Naive thymus-derived CD4-positive, alpha-beta T cell (primary cell): ENCODE measurements at regions not wholly inside any gene's neighbourhood (a gene's known extent, or its start where the extent isn't known, plus 50 kb on each side); places are given as distances from the start of the nearest gene placed in this dataset.

Experiments
- ATAC-seq: fragments of 150-1000 bp; cut with Tn5 transposase; 2 replicates; pipeline ENCODE4 v1.10.0; 2021; ENCODE audit warnings: mild to moderate bottlenecking, moderate library complexity
- CTCF ChIA-PET: fragments of 350-600 bp; sonication (Branson Sonifier 250); formaldehyde crosslinking; loops from one replicate; lab custom pipeline; 2021; ENCODE audit warnings: antibody characterized with exemption; lab: Charles Lee
- POLR2A ChIA-PET: fragments of 350-600 bp; sonication (Branson Sonifier 250); formaldehyde crosslinking; loops from one replicate; lab custom pipeline; 2021; ENCODE audit warnings: antibody characterized with exemption, inconsistent platforms; lab: Charles Lee
- DNase-seq, 9 donors: peaks; one replicate each; pipeline versions ENCODE4 v3.0.0 to v3.0.0-alpha.2; 2020 to 2022; ENCODE audit warnings: mixed read lengths in 1 of 9
- H3K27ac ChIP-seq: one replicate; pipeline ENCODE4 v1.7.0; 2013; ENCODE audit warnings: mild to moderate bottlenecking, low read depth, low read length, moderate library complexity
- H3K27me3 ChIP-seq, 2 donors: one replicate each; pipeline ENCODE4 v1.7.0; 2013; ENCODE audit warnings: low read length in 2 of 2, mild to moderate bottlenecking in 2 of 2, moderate library complexity in 2 of 2; ENCODE audit not compliant: control insufficient read depth in 2 of 2, insufficient read depth in 2 of 2
- H3K36me3 ChIP-seq, 3 experiments: 1 replicate in 2 of 3; 2 replicates in 1 of 3; pipeline ENCODE4 v1.7.0; 2013; ENCODE audit warnings: low read length in 3 of 3, mild to moderate bottlenecking in 3 of 3, moderate library complexity in 1 of 3; ENCODE audit not compliant: insufficient read depth in 3 of 3, control insufficient read depth in 2 of 3
- H3K4me1 ChIP-seq, 2 donors: one replicate each; pipeline ENCODE4 v1.7.0; 2013; ENCODE audit warnings: low read length in 2 of 2, mild to moderate bottlenecking in 2 of 2, moderate library complexity in 1 of 2; ENCODE audit not compliant: control insufficient read depth in 2 of 2, insufficient read depth in 2 of 2
- H3K4me3 ChIP-seq: 2 replicates; pipeline ENCODE4 v1.7.0; 2013; ENCODE audit warnings: mild to moderate bottlenecking, low read length
- H3K9me3 ChIP-seq, 3 experiments: 1 replicate in 2 of 3; 2 replicates in 1 of 3; pipeline ENCODE4 v1.7.0; 2013; ENCODE audit warnings: low read length in 3 of 3; ENCODE audit not compliant: control insufficient read depth in 2 of 3
- H3K27ac Mint-ChIP-seq, 9 donors: one replicate each; pipeline ENCODE4 v1.8.0; 2020 to 2022; ENCODE audit warnings: mixed read lengths in 9 of 9, mild to moderate bottlenecking in 8 of 9, moderate library complexity in 5 of 9, inconsistent platforms in 2 of 9
- H3K27me3 Mint-ChIP-seq, 5 donors: one replicate each; pipeline ENCODE4 v1.8.0; 2021 to 2022; ENCODE audit warnings: mixed read lengths in 5 of 5, mild to moderate bottlenecking in 1 of 5
- H3K36me3 Mint-ChIP-seq, 5 donors: one replicate each; pipeline ENCODE4 v1.8.0; 2020 to 2022; ENCODE audit warnings: mixed read lengths in 5 of 5, mild to moderate bottlenecking in 3 of 5, inconsistent platforms in 1 of 5
- H3K4me1 Mint-ChIP-seq, 7 donors: one replicate each; pipeline ENCODE4 v1.8.0; 2020 to 2022; ENCODE audit warnings: mixed read lengths in 7 of 7, mild to moderate bottlenecking in 3 of 7, inconsistent platforms in 1 of 7
- H3K4me3 Mint-ChIP-seq, 10 donors: one replicate each; pipeline ENCODE4 v1.8.0; 2020 to 2022; ENCODE audit warnings: mild to moderate bottlenecking in 10 of 10, mixed read lengths in 10 of 10, moderate library complexity in 6 of 10, inconsistent platforms in 2 of 10
- H3K9me3 Mint-ChIP-seq, 11 donors: one replicate each; pipeline ENCODE4 v1.8.0; 2020 to 2022; ENCODE audit warnings: mixed read lengths in 11 of 11, mild to moderate bottlenecking in 4 of 11, inconsistent platforms in 1 of 11, moderate library complexity in 1 of 11
- intact Hi-C, 2 donors: fragments of 100-400 bp; cut with micrococcal nuclease; formaldehyde crosslinking; loops; one replicate each; pipeline ENCODE4 v1.15.1; 2023

DNA sequence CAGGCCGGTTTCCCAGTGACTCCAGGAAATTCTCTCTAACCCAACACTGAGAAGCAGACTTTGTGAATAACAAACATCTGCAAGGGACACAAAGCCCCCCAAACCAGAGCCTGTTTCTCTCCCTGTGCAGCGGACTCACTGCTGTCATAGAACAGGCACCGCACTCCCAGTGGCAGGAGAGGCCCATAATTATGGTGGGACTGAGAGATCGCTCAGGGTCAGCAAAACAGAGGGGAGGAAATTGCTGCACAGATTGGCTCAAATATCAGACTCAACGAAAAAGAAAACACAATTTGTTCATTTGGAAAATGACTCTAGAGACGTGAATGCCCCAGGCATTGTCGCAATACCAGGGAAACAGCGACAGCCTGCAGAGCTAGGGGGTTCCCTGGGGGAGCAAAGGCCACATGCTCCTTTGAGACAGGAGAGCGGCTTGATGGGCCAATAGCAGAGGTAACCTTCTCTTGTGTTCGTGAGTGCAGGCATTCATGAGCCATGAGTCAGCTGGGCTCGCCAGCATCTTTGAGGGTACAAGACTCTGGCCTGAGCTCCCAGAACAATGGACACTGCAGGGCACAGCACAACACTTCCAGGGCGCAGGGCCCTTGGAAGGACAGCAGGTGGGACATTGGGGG, 143.3 kb upstream of the KLHL29 start:
- Mint-ChIP-seq H3K4me1 (peaks cover 0 to 2% (median 0%) of the 10 kb centered on the region in 7 donors), H3K9me3 (peaks cover 0 to 4% (median 0%) of the 10 kb centered on the region in 11 donors), H3K27ac (no peak overlapping the region), H3K27me3 (peaks cover 0 to 23% (median 10%) of the 10 kb centered on the region in 5 donors), H3K4me3 (no peak overlapping the region), H3K36me3 (no peaks in the 10 kb centered on the region)
- no peaks in the 10 kb centered on the region for H3K36me3 ChIP-seq
- ChIA-PET POLR2A (no interaction called here), CTCF (no interaction called here)
- DNase-seq (no peak), ATAC-seq (no peak)
- no peaks in the 10 kb centered on the region for H3K4me1 ChIP-seq
- H3K27me3 ChIP-seq = no peaks in the 10 kb centered on the region
- H3K4me3 ChIP-seq = no peak overlapping the region
- H3K9me3 ChIP-seq = no peaks in the 10 kb centered on the region
- H3K27ac ChIP-seq = no peak overlapping the region
- intact Hi-C loops = no loop called here

DNA sequence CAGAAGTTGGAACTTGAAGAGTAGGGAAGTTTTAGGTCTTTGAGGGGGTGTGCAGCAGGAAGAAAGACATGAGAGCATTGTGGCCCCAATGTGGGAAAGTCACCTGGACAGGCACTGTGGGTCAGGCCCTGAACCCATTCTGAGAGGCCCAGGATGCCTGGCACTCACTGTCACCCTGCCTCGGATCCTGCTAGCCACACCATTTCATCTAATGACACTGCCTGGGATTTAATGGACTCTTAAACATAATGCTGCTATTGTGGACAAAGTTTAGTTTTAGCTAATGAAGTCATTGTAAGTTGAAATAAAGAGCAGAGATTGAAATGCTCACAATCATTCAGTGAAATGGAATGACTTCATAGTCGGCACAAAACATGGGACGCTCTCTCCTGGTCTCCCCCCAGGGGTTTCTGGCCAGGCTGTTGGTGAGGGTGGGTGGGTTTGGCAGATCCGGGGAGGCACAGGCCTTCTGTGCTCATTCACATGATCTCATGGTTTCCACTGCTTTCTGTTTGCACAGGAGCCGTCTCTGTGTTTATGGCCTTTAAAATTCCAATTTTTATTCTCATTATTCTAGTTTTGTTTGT, 141.8 kb upstream of the KLHL29 start:
- Histone ChIP-seq H3K4me1 (no peaks in the 10 kb centered on the region), H3K36me3 (no peaks in the 10 kb centered on the region), H3K4me3 (no peak overlapping the region), H3K27ac (no peak overlapping the region), H3K9me3 (no peaks in the 10 kb centered on the region), H3K27me3 (no peaks in the 10 kb centered on the region)
- CTCF ChIA-PET = no interaction called here
- Mint-ChIP-seq H3K27ac (no peak overlapping the region), H3K36me3 (no peaks in the 10 kb centered on the region), H3K4me1 (peaks cover 0 to 3% (median 0%) of the 10 kb centered on the region in 7 donors), H3K27me3 (peaks cover 0 to 25% (median 18%) of the 10 kb centered on the region in 5 donors), H3K9me3 (no peaks in the 10 kb centered on the region), H3K4me3 (no peak overlapping the region)
- ATAC-seq (no peak), DNase-seq (no peak)
- POLR2A ChIA-PET = no interaction called here
- intact Hi-C loops = no loop called here

DNA sequence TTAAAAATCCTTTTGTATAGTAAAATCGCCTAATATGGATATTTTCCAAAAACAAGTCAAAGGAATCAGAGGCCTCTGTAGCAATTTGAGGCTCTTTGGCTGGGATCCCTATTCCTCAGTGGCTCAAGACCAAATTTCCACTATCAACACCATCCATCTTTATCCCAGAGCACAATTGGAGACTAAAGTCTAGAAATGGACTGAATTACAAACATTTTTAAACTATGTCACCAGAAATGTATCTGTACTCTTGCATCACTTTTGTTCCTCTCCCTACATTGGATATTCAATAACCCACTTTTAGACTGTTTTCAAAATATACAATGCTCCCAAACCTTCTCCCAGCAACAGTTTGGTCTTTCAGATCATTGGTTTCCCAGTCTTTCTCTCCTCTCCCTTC, 140.4 kb upstream of the KLHL29 start:
- Mint-ChIP-seq H3K4me3 (no peak overlapping the region), H3K9me3 (no peaks in the 10 kb centered on the region), H3K4me1 (peaks cover 0 to 3% (median 0%) of the 10 kb centered on the region in 7 donors), H3K27me3 (peaks cover 1 to 25% (median 14%) of the 10 kb centered on the region in 5 donors), H3K27ac (no peak overlapping the region), H3K36me3 (no peaks in the 10 kb centered on the region)
- Histone ChIP-seq H3K9me3 (no peaks in the 10 kb centered on the region), H3K4me1 (no peaks in the 10 kb centered on the region), H3K36me3 (no peaks in the 10 kb centered on the region), H3K4me3 (no peak overlapping the region), H3K27me3 (no peaks in the 10 kb centered on the region), H3K27ac (no peak overlapping the region)
- no peak for ATAC-seq
- ChIA-PET POLR2A (no interaction called here), CTCF (no interaction called here)
- intact Hi-C loops = no loop called here
- DNase-seq = no peak

DNA sequence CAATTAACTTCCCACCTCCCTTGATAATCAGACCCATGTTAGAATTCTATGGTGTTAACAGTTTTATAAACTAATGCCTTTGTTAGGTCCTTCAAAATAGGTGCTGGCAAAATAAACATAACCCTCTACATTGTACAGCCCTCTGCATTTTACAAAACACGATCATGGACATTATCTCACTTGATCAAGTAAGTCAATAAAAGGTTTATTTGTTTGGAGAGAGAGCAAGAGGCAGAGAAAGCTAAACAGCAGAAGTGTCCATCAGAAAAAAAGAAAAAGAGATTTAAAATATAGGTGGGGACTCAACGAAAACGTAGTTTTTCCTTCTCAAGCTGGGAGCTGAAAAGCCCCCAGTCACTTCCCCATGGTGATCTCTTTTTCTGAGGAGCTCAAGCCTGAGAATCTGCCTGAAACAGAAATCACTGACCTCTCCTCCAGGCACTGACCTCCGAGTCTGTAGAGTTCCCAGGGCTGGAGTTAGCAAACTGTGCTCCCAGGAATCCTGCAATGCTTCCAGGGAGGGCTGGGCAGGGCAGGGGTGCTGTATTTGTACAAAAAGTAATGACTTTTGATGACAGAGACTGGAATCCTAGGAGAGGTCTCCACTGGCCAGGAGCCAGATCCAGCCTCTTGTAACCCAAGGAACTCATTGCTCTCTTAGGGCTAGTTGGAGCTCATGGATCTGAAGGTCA, 137.8 kb upstream of the KLHL29 start:
- no peak for DNase-seq

DNA sequence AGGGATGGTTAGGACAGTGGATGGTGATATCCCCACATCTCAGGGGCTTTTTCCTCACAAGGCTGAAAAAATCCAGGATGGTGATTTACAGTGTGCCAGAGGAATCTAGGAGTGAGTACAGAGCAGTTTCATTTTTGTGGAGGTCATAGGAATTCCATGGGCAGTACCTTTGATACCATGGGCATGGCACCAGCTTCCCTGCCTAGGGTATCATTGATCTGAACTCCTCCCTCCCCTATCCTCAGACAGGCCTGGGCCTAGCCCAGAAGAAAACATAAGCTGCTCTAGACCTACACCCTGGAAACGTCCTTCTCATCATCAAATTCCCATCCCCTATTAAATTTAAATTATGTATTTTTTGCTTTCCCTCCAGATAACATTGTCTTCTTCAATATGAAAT, 136.3 kb upstream of the KLHL29 start:
- Histone ChIP-seq H3K4me1 (no peaks in the 10 kb centered on the region), H3K27ac (no peak overlapping the region), H3K4me3 (no peak overlapping the region), H3K9me3 (no peaks in the 10 kb centered on the region), H3K27me3 (no peaks in the 10 kb centered on the region), H3K36me3 (no peaks in the 10 kb centered on the region)
- no peak overlapping the region for H3K27ac Mint-ChIP-seq
- peaks cover 0 to 2% (median 0%) of the 10 kb centered on the region in 11 donors for H3K9me3 Mint-ChIP-seq
- no peaks in the 10 kb centered on the region for H3K36me3 Mint-ChIP-seq
- no peak for ATAC-seq
- H3K27me3 Mint-ChIP-seq = peaks cover 7 to 40% (median 28%) of the 10 kb centered on the region in 5 donors
- no peak overlapping the region for H3K4me3 Mint-ChIP-seq
- ChIA-PET CTCF (no interaction called here), POLR2A (no interaction called here)
- H3K4me1 Mint-ChIP-seq = peaks cover 0 to 2% (median 0%) of the 10 kb centered on the region in 7 donors
- DNase-seq = no peak
- intact Hi-C loops = no loop called here

More for the DNA sequence above, 137.8 kb upstream of the KLHL29 start:
- Histone ChIP-seq H3K9me3 (no peaks in the 10 kb centered on the region), H3K4me3 (no peak overlapping the region), H3K27me3 (no peaks in the 10 kb centered on the region), H3K4me1 (no peaks in the 10 kb centered on the region), H3K27ac (no peak overlapping the region), H3K36me3 (no peaks in the 10 kb centered on the region)
- no peak for ATAC-seq
- H3K27me3 Mint-ChIP-seq = peaks cover 5 to 38% (median 28%) of the 10 kb centered on the region in 5 donors
- H3K4me1 Mint-ChIP-seq = peaks cover 0 to 2% (median 0%) of the 10 kb centered on the region in 7 donors
- intact Hi-C loops = no loop called here
- POLR2A ChIA-PET = no interaction called here
- CTCF ChIA-PET = interaction anchor here (0.6 kb wide), 1 partner anchor 22 kb away, joined by 4 read pairs; no protein-coding TSS in a partner anchor
- H3K27ac Mint-ChIP-seq = no peak overlapping the region
- H3K9me3 Mint-ChIP-seq = no peaks in the 10 kb centered on the region
- no peak overlapping the region for H3K4me3 Mint-ChIP-seq
- H3K36me3 Mint-ChIP-seq = no peaks in the 10 kb centered on the region

DNA sequence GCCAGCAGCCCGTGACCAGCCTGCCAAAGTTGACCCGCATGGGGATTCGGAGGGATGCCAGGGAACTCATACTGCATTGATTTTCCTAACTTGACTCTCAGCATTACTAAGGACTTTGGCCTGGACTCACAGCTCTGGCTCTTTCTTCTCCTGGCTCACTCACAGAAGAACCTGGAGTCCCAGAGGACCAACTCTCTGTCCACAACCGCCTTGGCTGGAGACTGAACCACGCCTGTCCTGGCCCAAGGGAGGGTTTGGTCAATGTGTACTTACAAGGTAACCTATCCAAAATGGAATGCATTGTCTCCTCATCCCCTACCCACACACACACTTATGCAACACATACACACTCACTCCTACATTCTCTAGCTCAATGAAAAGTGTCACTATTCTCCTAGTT, 135.6 kb upstream of the KLHL29 start:
- H3K36me3 ChIP-seq = no peaks in the 10 kb centered on the region
- intact Hi-C loops = no loop called here
- DNase-seq = no peak
- Mint-ChIP-seq H3K4me1 (peaks cover 0 to 2% (median 0%) of the 10 kb centered on the region in 7 donors), H3K27ac (no peak overlapping the region), H3K36me3 (no peaks in the 10 kb centered on the region), H3K9me3 (peaks cover 0 to 6% (median 0%) of the 10 kb centered on the region in 11 donors), H3K4me3 (no peak overlapping the region), H3K27me3 (peaks cover 13 to 45% (median 30%) of the 10 kb centered on the region in 5 donors)
- H3K27ac ChIP-seq = no peak overlapping the region
- H3K27me3 ChIP-seq = no peaks in the 10 kb centered on the region
- H3K4me1 ChIP-seq = no peaks in the 10 kb centered on the region
- POLR2A ChIA-PET = no interaction called here
- H3K9me3 ChIP-seq = no peaks in the 10 kb centered on the region
- CTCF ChIA-PET = no interaction called here
- ATAC-seq = no peak
- H3K4me3 ChIP-seq = no peak overlapping the region
